K562 (cell line): ENCODE measurements at regions not wholly inside any gene's neighbourhood (a gene's known extent, or its start where the extent isn't known, plus 50 kb on each side); places are given as distances from the start of the nearest gene placed in this dataset.

Experiments used
- BHLHE40 ChIP-seq: IDR thresholded peaks from 2 replicates; pipeline ENCODE4 v1.6.1; 2011; ENCODE audit warnings: low read length, improper control_type of control experiment
- EZH2 ChIP-seq: IDR thresholded peaks from 2 replicates; pipeline ENCODE4 v1.6.1; 2012; ENCODE audit warnings: low read depth, mild to moderate bottlenecking, inconsistent platforms, low read length, borderline replicate concordance
- GTF2E2 ChIP-seq: fragments of 200-800 bp; sonication (Bioruptor generic); IDR thresholded peaks from 2 replicates; pipeline ENCODE4 v1.6.1; 2016; ENCODE audit warnings: missing genetic modification characterization, missing compliant biosample characterization
- YY1 ChIP-seq, 3 experiments: IDR thresholded peaks; 2 replicates each; pipeline ENCODE4 v1.6.1; 2011; ENCODE audit warnings: low read length in 2 of 3, mild to moderate bottlenecking in 2 of 3, moderate library complexity in 2 of 3, borderline replicate concordance in 1 of 3, control low read depth in 1 of 3, low read depth in 1 of 3; ENCODE audit not compliant: insufficient read depth in 3 of 3, insufficient replicate concordance in 2 of 3, control insufficient read depth in 1 of 3, insufficient read length in 1 of 3; ENCODE audit errors: extremely low read depth in 1 of 3
- ZBTB1 ChIP-seq: sonication (generic); formaldehyde crosslinking; IDR thresholded peaks from 2 replicates; pipeline ENCODE4 v1.8.1; 2023; ENCODE audit warnings: missing genetic modification reagents, low read depth, mild to moderate bottlenecking, borderline replicate concordance
- ZNF274 ChIP-seq: IDR thresholded peaks from 2 replicates; pipeline ENCODE4 v1.6.1; 2011; ENCODE audit warnings: low read depth, mild to moderate bottlenecking, low read length, moderate library complexity, borderline replicate concordance

DNA sequence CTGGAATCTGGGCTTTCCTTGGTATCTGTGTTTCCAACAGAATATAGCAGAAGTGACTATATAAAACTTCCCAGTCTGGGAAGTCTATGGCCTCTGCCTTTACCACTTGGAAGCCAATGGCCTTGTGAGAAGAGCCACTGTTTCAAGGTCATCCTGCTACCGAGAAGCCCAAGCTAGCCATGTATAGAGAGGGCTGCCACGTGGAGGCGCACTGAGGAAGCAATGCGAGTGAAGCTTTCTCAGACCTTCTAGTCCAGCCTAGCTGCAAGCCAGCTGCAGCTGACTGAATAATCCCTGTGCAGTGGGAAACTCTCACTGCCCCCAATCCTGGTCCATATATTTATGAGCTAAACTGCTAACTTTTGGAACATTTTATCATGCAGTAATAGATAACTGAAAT lies 661.8 kb upstream of the RIOK2 start:
- TF ChIP-seq ZNF274 (no peak), YY1 (IDR thresholded peaks at IDR 0.05; ENCODE audit: borderline replicate concordance in 1 of 3, control insufficient read depth in 1 of 3, extremely low read depth in 1 of 3, insufficient read depth in 3 of 3, insufficient read length in 1 of 3, insufficient replicate concordance in 2 of 3, low read depth in 1 of 3, low read length in 2 of 3) (no peak), ZBTB1 (CRISPR knock-in tag) (no peak), GTF2E2 (tag) (no peak), BHLHE40 (no peak), EZH2 (no peak)
